Retinal pigment epithelial cell (primary cell): ENCODE measurements at regions not wholly inside any gene's neighbourhood (a gene's known extent, or its start where the extent isn't known, plus 50 kb on each side); places are given as distances from the start of the nearest gene placed in this dataset.
"Not testable (repeated sequence)": the region's sequence is repeated elsewhere in the genome, so short reads cannot be mapped to it uniquely, and the experiment has no call there.

Experiments used
- DNase-seq: peaks from one replicate; pipeline ENCODE4 v3.0.0-alpha.2; 2010; ENCODE audit warnings: low read depth
- H3K4me3 ChIP-seq: 2 replicates; pipeline ENCODE4 v1.5.1; 2011; ENCODE audit warnings: mild to moderate bottlenecking, low read length, control low read depth, moderate library complexity
- TF ChIP-seq, protein P1 (sequence below): conservative IDR thresholded peaks from 2 replicates; pipeline ENCODE4 v1.5.1; 2011; ENCODE audit warnings: low read depth, low read length, control low read depth, inconsistent platforms

GRCh38 chr5:27788184-27788583 lies 749.8 kb upstream of the CDH9 start:
- H3K4me3 ChIP-seq, result no peak overlapping the region
- DNase-seq, result no peak
- TF ChIP-seq, protein P1, sequence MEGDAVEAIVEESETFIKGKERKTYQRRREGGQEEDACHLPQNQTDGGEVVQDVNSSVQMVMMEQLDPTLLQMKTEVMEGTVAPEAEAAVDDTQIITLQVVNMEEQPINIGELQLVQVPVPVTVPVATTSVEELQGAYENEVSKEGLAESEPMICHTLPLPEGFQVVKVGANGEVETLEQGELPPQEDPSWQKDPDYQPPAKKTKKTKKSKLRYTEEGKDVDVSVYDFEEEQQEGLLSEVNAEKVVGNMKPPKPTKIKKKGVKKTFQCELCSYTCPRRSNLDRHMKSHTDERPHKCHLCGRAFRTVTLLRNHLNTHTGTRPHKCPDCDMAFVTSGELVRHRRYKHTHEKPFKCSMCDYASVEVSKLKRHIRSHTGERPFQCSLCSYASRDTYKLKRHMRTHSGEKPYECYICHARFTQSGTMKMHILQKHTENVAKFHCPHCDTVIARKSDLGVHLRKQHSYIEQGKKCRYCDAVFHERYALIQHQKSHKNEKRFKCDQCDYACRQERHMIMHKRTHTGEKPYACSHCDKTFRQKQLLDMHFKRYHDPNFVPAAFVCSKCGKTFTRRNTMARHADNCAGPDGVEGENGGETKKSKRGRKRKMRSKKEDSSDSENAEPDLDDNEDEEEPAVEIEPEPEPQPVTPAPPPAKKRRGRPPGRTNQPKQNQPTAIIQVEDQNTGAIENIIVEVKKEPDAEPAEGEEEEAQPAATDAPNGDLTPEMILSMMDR, result no peak

- TF ChIP-seq, protein P1, result no peak
- no peak for DNase-seq
- no peak overlapping the region for H3K4me3 ChIP-seq
Observed at GRCh38 chr5:27784317-27784716, 745.9 kb upstream of the CDH9 start.

- no peak overlapping the region for H3K4me3 ChIP-seq
- DNase-seq, result no peak
- TF ChIP-seq, protein P1, result no peak
Observed at GRCh38 chr5:27778121-27778520, 739.7 kb upstream of the CDH9 start.

- TF ChIP-seq, protein P1, result no peak
- no peak overlapping the region for H3K4me3 ChIP-seq
- DNase-seq, result no peak
Observed at GRCh38 chr5:27773636-27774035, 735.2 kb upstream of the CDH9 start.

DNA sequence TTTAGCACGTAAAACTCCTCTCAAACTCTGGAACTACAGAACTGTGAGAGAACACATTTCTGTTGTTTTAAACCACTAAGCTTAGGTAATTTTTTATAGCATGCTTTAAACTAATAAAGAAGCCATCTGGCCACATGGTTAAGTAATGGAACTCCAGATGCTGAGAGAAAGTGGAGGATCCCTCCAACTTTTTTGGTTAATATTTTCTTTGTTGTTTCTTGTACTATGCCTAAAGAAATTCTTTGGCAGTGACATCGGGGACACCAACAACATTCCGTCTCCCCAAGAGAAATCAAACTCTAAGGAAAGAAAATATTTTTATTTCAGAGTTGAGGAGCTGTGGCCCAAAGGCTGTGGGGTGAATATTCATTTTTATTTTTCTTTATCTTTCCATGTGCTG lies 734.8 kb upstream of the CDH9 start:
- no peak for DNase-seq
- TF ChIP-seq, protein P1, result no peak
- no peak overlapping the region for H3K4me3 ChIP-seq

- no peak overlapping the region for H3K4me3 ChIP-seq
- DNase-seq, result no peak
- TF ChIP-seq, protein P1, result no peak
Observed at GRCh38 chr5:27769748-27770402, 731.5 kb upstream of the CDH9 start.

- H3K4me3 ChIP-seq, result no peak overlapping the region
- TF ChIP-seq, protein P1, result no peak
- DNase-seq, result no peak
Observed at GRCh38 chr5:27748847-27749246, 710.5 kb upstream of the CDH9 start.

GRCh38 chr5:27743383-27743979 lies 705.1 kb upstream of the CDH9 start:
- not testable (repeated sequence) for DNase-seq, H3K4me3 ChIP-seq
